Gastrocnemius medialis (tissue), 4 donors: ENCODE measurements at regions not wholly inside any gene's neighbourhood (a gene's known extent, or its start where the extent isn't known, plus 50 kb on each side); places are given as distances from the start of the nearest gene placed in this dataset.

Experiments used
- CTCF ChIP-seq, 5 experiments: fragments of 450-650 bp in 3 of 5; fragments of 200-600 bp in 2 of 5; sonication (generic) in 2 of 5; IDR thresholded peaks in 4 of 5; conservative IDR thresholded peaks in 1 of 5; 1 replicate in 4 of 5; 2 replicates in 1 of 5; pipeline ENCODE4 v1.5.1; 2016 to 2019; ENCODE audit warnings: antibody characterized with exemption in 5 of 5, mild to moderate bottlenecking in 3 of 5, moderate library complexity in 3 of 5
- POLR2A ChIP-seq, 2 donors: fragments of 450-650 bp; IDR thresholded peaks; one replicate each; pipeline ENCODE4 v1.6.1; 2017; ENCODE audit warnings: antibody characterized with exemption in 2 of 2, mild to moderate bottlenecking in 2 of 2, moderate library complexity in 2 of 2

- TF ChIP-seq CTCF (IDR thresholded peaks at IDR 0.05 in 4 of 5, conservative IDR thresholded peaks at IDR 0.05 in 1 of 5), result no peak
- no peak for TF ChIP-seq POLR2A (IDR thresholded peaks at IDR 0.05)
These were observed 158.9 kb upstream of the AKIRIN2 start for GRCh38 chr6:87860902-87861301.
